ENCODE measurements at regions not wholly inside any gene's neighbourhood (a gene's known extent, or its start where the extent isn't known, plus 50 kb on each side); places are given as distances from the start of the nearest gene placed in this dataset.
A peak's percentile ranks its signal among the peaks of the same experiment; 100 is the strongest.
"Not testable (repeated sequence)": the region's sequence is repeated elsewhere in the genome, so short reads cannot be mapped to it uniquely, and the experiment has no call there.

- no peak for TF ChIP-seq CTCF (IDR thresholded peaks at IDR 0.05; ENCODE audit: insufficient read depth, low read depth, low read length, missing control alignments)
- no peak for DNase-seq (ENCODE audit: low read depth)
- H3K4me3 ChIP-seq (ENCODE audit: low read length): no peak overlapping the region
These were observed 60.5 kb upstream of the USP9X start for GRCh38 chrX:41024755-41025154.

- TF ChIP-seq CTCF (IDR thresholded peaks at IDR 0.05; ENCODE audit: insufficient read depth, low read depth, low read length, missing control alignments): no peak
- H3K4me3 ChIP-seq (ENCODE audit: low read length): no peak overlapping the region
- no peak for DNase-seq (ENCODE audit: low read depth)
These were observed 59.1 kb upstream of the USP9X start for GRCh38 chrX:41025926-41026701.

GRCh38 chrX:41026702-41027078, 58.6 kb upstream of the USP9X start:
- TF ChIP-seq CTCF (IDR thresholded peaks at IDR 0.05; ENCODE audit: insufficient read depth, low read depth, low read length, missing control alignments): no peak
- no peak overlapping the region for H3K4me3 ChIP-seq (ENCODE audit: low read length)
- no peak for DNase-seq (ENCODE audit: low read depth)

- no peak overlapping the region for H3K4me3 ChIP-seq (ENCODE audit: low read length)
- peak; percentile 9 for DNase-seq (ENCODE audit: low read depth)
- no peak for TF ChIP-seq CTCF (IDR thresholded peaks at IDR 0.05; ENCODE audit: insufficient read depth, low read depth, low read length, missing control alignments)
These were observed 55.9 kb upstream of the USP9X start for GRCh38 chrX:41029332-41029731.

- TF ChIP-seq CTCF (IDR thresholded peaks at IDR 0.05; ENCODE audit: insufficient read depth, low read depth, low read length, missing control alignments): no peak
- no peak overlapping the region for H3K4me3 ChIP-seq (ENCODE audit: low read length)
- DNase-seq (ENCODE audit: low read depth): no peak
These were observed 53.8 kb upstream of the USP9X start for GRCh38 chrX:41031256-41031967.

GRCh38 chrX:41033299-41033698, 51.9 kb upstream of the USP9X start:
- no peak for DNase-seq (ENCODE audit: low read depth)
- TF ChIP-seq CTCF (IDR thresholded peaks at IDR 0.05; ENCODE audit: insufficient read depth, low read depth, low read length, missing control alignments): no peak
- no peak overlapping the region for H3K4me3 ChIP-seq (ENCODE audit: low read length)

- DNase-seq (ENCODE audit: low read depth); H3K4me3 ChIP-seq (ENCODE audit: low read length): not testable (repeated sequence)
These were observed 50.3 kb upstream of the USP9X start for GRCh38 chrX:41034902-41035301.
